ENCODE measurements at regions not wholly inside any gene's neighbourhood (a gene's known extent, or its start where the extent isn't known, plus 50 kb on each side); places are given as distances from the start of the nearest gene placed in this dataset.

- no TSS peak for BruUV-seq (replicated peaks)
- intact Hi-C loops (cut with micrococcal nuclease), result loop anchor here (2.0 to 5.0 kb wide), 3 partner anchors 79 to 235 kb away; partner anchors contain the start of gene EPHA7
- Histone ChIP-seq H3K9me2 (replicated peaks; ENCODE audit: low read length) (no peaks in the 10 kb centered on the region), H4K20me1 (ENCODE audit: low read length) (no peaks in the 10 kb centered on the region), H3K4me2 (ENCODE audit: low read length) (no peak overlapping the region), H3K9me3 (ENCODE audit: low read length) (no peaks in the 10 kb centered on the region), H3K79me2 (ENCODE audit: low read length) (no peaks in the 10 kb centered on the region), H3K9ac (ENCODE audit: low read length) (no peak overlapping the region), H3K4me1 (ENCODE audit: insufficient read depth, low read length) (no peaks in the 10 kb centered on the region), H3K27ac (ENCODE audit: low read length) (peak overlapping the region; percentile 20; the same call in 1 of the 2 replicates), H3F3A (ENCODE audit: low read length, unreplicated experiment) (no peaks in the 10 kb centered on the region), H3K27me3 (ENCODE audit: low read length) (no peaks in the 10 kb centered on the region), H3K36me3 (ENCODE audit: low read depth, low read length) (no peaks in the 10 kb centered on the region), H2AFZ (ENCODE audit: low read length) (no peak overlapping the region), H3K4me3 (ENCODE audit: low read length) (no peak overlapping the region)
- ChIA-PET CTCF (no interaction called here), POLR2A (ENCODE audit: unreplicated experiment) (no interaction called here)
- TF ChIP-seq CTCF (conservative IDR thresholded peaks at IDR 0.05; ENCODE audit: low read depth, low read length) (no peak), EZH2phosphoT487 (IDR thresholded peaks at IDR 0.05; ENCODE audit: borderline replicate concordance, low read length) (no peak), EZH2 (IDR thresholded peaks at IDR 0.05; ENCODE audit: low read length, unreplicated experiment) (no peak)
- no peak for ATAC-seq
- DNase-seq, result no peak
Measured at GRCh38 chr6:93183531-93183972, 235.8 kb downstream of the EPHA7 start.

GRCh38 chr6:93182938-93183479 lies 236.3 kb downstream of the EPHA7 start:
- no peaks in the 10 kb centered on the region for H3K36me3 ChIP-seq (ENCODE audit: low read depth, low read length)
- DNase-seq (peak; percentile 11), ATAC-seq (peak; percentile 71)
- H3K27me3 ChIP-seq (ENCODE audit: low read length), result no peaks in the 10 kb centered on the region
- no peaks in the 10 kb centered on the region for H3K9me3 ChIP-seq (ENCODE audit: low read length)
- H3K4me3 ChIP-seq (ENCODE audit: low read length), result no peak overlapping the region
- H3K4me1 ChIP-seq (ENCODE audit: insufficient read depth, low read length), result no peaks in the 10 kb centered on the region
- BruUV-seq (replicated peaks), result no TSS peak
- H3K9me2 ChIP-seq (replicated peaks; ENCODE audit: low read length), result no peaks in the 10 kb centered on the region
- H2AFZ ChIP-seq (ENCODE audit: low read length), result no peak overlapping the region
- H3K27ac ChIP-seq (ENCODE audit: low read length), result peak overlapping the region; percentile 20
- no peaks in the 10 kb centered on the region for H3F3A ChIP-seq (ENCODE audit: low read length, unreplicated experiment)
- intact Hi-C loops (cut with micrococcal nuclease), result loop anchor here (2.0 to 5.0 kb wide), 3 partner anchors 79 to 236 kb away; partner anchors contain the start of gene EPHA7
- no peak overlapping the region for H3K9ac ChIP-seq (ENCODE audit: low read length)
- POLR2A ChIA-PET (ENCODE audit: unreplicated experiment), result interaction anchor here (0.6 kb wide), 1 partner anchor 1257 kb away, joined by 4 read pairs; no protein-coding TSS in a partner anchor
- H3K4me2 ChIP-seq (ENCODE audit: low read length), result no peak overlapping the region
- no peaks in the 10 kb centered on the region for H4K20me1 ChIP-seq (ENCODE audit: low read length)
- no peaks in the 10 kb centered on the region for H3K79me2 ChIP-seq (ENCODE audit: low read length)
- TF ChIP-seq EZH2phosphoT487 (IDR thresholded peaks at IDR 0.05; ENCODE audit: borderline replicate concordance, low read length), result no peak
- no peak for TF ChIP-seq EZH2 (IDR thresholded peaks at IDR 0.05; ENCODE audit: low read length, unreplicated experiment)
- no peak for TF ChIP-seq CTCF (conservative IDR thresholded peaks at IDR 0.05; ENCODE audit: low read depth, low read length)
- CTCF ChIA-PET, result no interaction called here

- TF ChIP-seq CTCF (conservative IDR thresholded peaks at IDR 0.05; ENCODE audit: low read depth, low read length) (no peak), EZH2phosphoT487 (IDR thresholded peaks at IDR 0.05; ENCODE audit: borderline replicate concordance, low read length) (no peak), EZH2 (IDR thresholded peaks at IDR 0.05; ENCODE audit: low read length, unreplicated experiment) (no peak)
- H3K9ac ChIP-seq (ENCODE audit: low read length), result no peak overlapping the region
- H2AFZ ChIP-seq (ENCODE audit: low read length), result no peak overlapping the region
- CTCF ChIA-PET, result no interaction called here
- no peaks in the 10 kb centered on the region for H4K20me1 ChIP-seq (ENCODE audit: low read length)
- H3K79me2 ChIP-seq (ENCODE audit: low read length), result no peaks in the 10 kb centered on the region
- H3K9me3 ChIP-seq (ENCODE audit: low read length), result no peaks in the 10 kb centered on the region
- H3K4me2 ChIP-seq (ENCODE audit: low read length), result 0 out of 2 replicates have a peak overlapping the region, but pooled peaks have one; percentile 13
- no peak overlapping the region for H3K27ac ChIP-seq (ENCODE audit: low read length)
- no peak overlapping the region for H3K4me3 ChIP-seq (ENCODE audit: low read length)
- no peaks in the 10 kb centered on the region for H3K9me2 ChIP-seq (replicated peaks; ENCODE audit: low read length)
- DNase-seq, result no peak
- H3K36me3 ChIP-seq (ENCODE audit: low read depth, low read length), result no peaks in the 10 kb centered on the region
- no peaks in the 10 kb centered on the region for H3K27me3 ChIP-seq (ENCODE audit: low read length)
- POLR2A ChIA-PET (ENCODE audit: unreplicated experiment), result no interaction called here
- BruUV-seq (replicated peaks), result no TSS peak
- H3K4me1 ChIP-seq (ENCODE audit: insufficient read depth, low read length), result no peaks in the 10 kb centered on the region
- ATAC-seq, result no peak
- intact Hi-C loops (cut with micrococcal nuclease), result no loop called here
- no peaks in the 10 kb centered on the region for H3F3A ChIP-seq (ENCODE audit: low read length, unreplicated experiment)
Measured at GRCh38 chr6:93177918-93178317, 241.4 kb downstream of the EPHA7 start.

All from PC-3 (cell line).